ENCODE measurements at regions not wholly inside any gene's neighbourhood (a gene's known extent, or its start where the extent isn't known, plus 50 kb on each side); places are given as distances from the start of the nearest gene placed in this dataset.

GRCh38 chr1:106651028-106651762, 405.3 kb upstream of the PRMT6 start:
- Histone ChIP-seq H3K4me3 (no peak overlapping the region), H3K9me3 (no peaks in the 10 kb centered on the region), H3K27me3 (no peaks in the 10 kb centered on the region), H3K36me3 (no peaks in the 10 kb centered on the region), H3K4me1 (no peaks in the 10 kb centered on the region), H3K27ac (no peak overlapping the region)
- intact Hi-C loops (cut with DNase I): no loop called here
- ATAC-seq (no peak), DNase-seq (no peak)
- TF ChIP-seq, protein P1, sequence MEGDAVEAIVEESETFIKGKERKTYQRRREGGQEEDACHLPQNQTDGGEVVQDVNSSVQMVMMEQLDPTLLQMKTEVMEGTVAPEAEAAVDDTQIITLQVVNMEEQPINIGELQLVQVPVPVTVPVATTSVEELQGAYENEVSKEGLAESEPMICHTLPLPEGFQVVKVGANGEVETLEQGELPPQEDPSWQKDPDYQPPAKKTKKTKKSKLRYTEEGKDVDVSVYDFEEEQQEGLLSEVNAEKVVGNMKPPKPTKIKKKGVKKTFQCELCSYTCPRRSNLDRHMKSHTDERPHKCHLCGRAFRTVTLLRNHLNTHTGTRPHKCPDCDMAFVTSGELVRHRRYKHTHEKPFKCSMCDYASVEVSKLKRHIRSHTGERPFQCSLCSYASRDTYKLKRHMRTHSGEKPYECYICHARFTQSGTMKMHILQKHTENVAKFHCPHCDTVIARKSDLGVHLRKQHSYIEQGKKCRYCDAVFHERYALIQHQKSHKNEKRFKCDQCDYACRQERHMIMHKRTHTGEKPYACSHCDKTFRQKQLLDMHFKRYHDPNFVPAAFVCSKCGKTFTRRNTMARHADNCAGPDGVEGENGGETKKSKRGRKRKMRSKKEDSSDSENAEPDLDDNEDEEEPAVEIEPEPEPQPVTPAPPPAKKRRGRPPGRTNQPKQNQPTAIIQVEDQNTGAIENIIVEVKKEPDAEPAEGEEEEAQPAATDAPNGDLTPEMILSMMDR (IDR thresholded peaks at IDR 0.05): no peak

DNA sequence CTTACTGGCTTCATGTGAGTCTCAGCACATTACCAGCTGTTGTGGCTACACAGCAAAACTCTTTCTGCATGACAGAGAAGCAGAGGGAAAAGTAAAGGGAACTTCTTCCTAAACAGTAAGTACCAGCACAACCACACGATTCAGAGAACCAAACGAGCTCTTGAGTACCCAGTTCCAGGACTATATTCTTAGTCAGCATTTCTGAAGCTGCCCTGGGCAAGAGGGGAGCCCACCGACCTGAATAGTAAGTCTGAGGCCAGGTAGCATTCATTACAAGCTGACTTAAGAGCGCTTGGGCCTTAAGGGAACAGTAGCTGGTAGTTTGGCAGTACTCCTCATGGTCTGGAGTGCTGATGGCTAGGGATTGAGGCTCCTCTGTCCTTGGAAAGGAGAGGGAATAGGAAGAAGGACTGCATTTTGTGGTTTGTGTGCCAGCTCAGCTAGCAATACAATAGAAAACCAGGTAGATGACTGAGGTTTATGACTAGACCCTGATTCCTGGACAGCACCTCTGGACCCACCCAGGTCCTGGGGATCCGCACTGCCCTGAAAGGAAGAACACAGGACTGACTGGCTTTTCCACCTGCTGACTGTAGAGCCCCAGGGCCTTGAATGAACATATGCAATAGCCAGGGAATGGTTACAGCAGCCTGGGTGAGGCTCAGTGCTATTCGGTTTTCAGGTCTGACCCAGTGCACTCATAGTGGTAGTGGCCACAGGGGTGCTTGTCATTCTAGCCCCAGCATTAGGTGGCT, 396.8 kb upstream of the PRMT6 start:
- no peaks in the 10 kb centered on the region for H3K4me1 ChIP-seq
- no peaks in the 10 kb centered on the region for H3K36me3 ChIP-seq
- intact Hi-C loops (cut with DNase I): no loop called here
- H3K27ac ChIP-seq: no peak overlapping the region
- no peak for ATAC-seq
- H3K4me3 ChIP-seq: no peak overlapping the region
- DNase-seq: no peak
- H3K27me3 ChIP-seq: no peaks in the 10 kb centered on the region
- TF ChIP-seq, protein P1 (IDR thresholded peaks at IDR 0.05): no peak
- no peaks in the 10 kb centered on the region for H3K9me3 ChIP-seq

DNA sequence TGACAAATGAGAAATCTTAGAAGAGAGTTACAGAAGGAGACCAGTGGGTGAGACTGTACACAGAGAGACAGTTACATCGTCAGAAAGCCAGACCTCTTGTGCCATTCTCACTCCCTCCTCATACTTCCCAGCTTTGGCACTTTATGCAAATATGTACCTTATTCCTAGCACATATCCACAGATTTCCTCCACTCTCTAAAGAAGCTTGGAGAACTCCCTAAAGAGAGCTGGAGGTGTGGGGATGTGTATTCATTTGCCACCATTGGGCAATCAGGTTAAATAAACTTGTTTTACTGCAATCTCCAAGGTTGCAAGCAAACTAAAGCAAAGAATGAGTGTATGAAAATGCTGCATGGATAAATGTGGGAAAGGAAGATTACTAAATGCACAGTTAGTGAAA, 380.9 kb upstream of the PRMT6 start:
- intact Hi-C loops (cut with DNase I): no loop called here
- no peak for ATAC-seq

DNA sequence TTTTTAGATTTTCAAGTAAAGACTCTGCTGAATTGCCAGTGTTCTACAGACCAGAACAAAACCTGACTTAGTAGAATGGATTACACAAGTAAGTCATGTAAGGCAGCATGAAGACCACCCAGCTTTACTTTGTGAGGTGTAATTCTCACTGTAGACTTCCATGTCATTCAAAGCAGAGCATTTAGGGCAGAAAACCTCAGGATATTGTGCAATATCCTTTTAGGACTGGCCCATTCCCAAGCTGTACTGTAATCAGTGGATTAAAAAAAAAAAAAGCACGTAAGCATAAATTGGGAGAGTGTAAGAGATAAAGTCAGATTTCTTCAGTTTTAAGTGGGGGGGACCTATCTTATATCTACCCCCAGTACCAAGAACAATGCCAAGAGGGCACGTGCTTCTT, 380.5 kb upstream of the PRMT6 start:
- DNase-seq (no peak), ATAC-seq (no peak)
- no peak overlapping the region for H3K27ac ChIP-seq
- TF ChIP-seq, protein P1 (IDR thresholded peaks at IDR 0.05): no peak
- intact Hi-C loops (cut with DNase I): no loop called here
- no peaks in the 10 kb centered on the region for H3K4me1 ChIP-seq
- H3K4me3 ChIP-seq: no peak overlapping the region
- no peaks in the 10 kb centered on the region for H3K36me3 ChIP-seq
- no peaks in the 10 kb centered on the region for H3K27me3 ChIP-seq
- no peaks in the 10 kb centered on the region for H3K9me3 ChIP-seq

More for the DNA sequence above, 380.9 kb upstream of the PRMT6 start:
- no peaks in the 10 kb centered on the region for H3K4me1 ChIP-seq
- no peaks in the 10 kb centered on the region for H3K27me3 ChIP-seq
- DNase-seq: no peak
- no peaks in the 10 kb centered on the region for H3K36me3 ChIP-seq
- H3K4me3 ChIP-seq: no peak overlapping the region
- TF ChIP-seq, protein P1 (IDR thresholded peaks at IDR 0.05): no peak
- H3K27ac ChIP-seq: no peak overlapping the region
- H3K9me3 ChIP-seq: no peaks in the 10 kb centered on the region

GRCh38 chr1:106677181-106677580, 379.3 kb upstream of the PRMT6 start:
- no peak for ATAC-seq
- Histone ChIP-seq H3K9me3 (no peaks in the 10 kb centered on the region), H3K36me3 (no peaks in the 10 kb centered on the region), H3K4me1 (no peaks in the 10 kb centered on the region), H3K27me3 (no peaks in the 10 kb centered on the region), H3K27ac (no peak overlapping the region), H3K4me3 (no peak overlapping the region)
- TF ChIP-seq, protein P1 (IDR thresholded peaks at IDR 0.05): no peak
- intact Hi-C loops (cut with DNase I): no loop called here
- DNase-seq: no peak

Data from upper lobe of right lung (tissue), 1 donor.